ENCODE measurements at regions not wholly inside any gene's neighbourhood (a gene's known extent, or its start where the extent isn't known, plus 50 kb on each side); places are given as distances from the start of the nearest gene placed in this dataset.
A peak's percentile ranks its signal among the peaks of the same experiment; 100 is the strongest.

DNA sequence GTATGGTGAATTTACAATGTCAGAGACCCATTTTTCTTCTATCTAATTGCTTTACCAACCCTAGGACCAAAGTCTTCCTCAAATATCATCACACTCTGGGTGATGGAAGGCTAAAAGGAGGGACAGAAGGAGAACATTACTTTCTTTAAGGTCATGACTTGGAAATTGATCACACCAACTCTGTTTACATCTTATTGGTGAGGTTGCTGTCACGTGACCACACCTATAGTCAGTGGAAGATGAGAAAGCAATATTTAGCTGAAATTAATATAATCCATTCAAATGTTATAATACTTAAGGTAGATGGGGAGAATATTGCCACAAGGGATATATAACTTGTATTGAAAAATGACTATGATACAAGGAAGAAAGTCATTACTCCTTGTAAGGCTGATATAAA, 183.6 kb upstream of the SMIM30 start:
- POLR2A ChIA-PET = no interaction called here
- CTCF ChIA-PET = no interaction called here
- no peak for TF ChIP-seq L3MBTL2 (conservative IDR thresholded peaks at IDR 0.05)
- no peak for TF ChIP-seq SP1 (IDR thresholded peaks at IDR 0.05)
- no peak for TF ChIP-seq FOXA1 (IDR thresholded peaks at IDR 0.05)
- TF ChIP-seq SUZ12 (IDR thresholded peaks at IDR 0.05) = no peak
- no peak for TF ChIP-seq HDGF (IDR thresholded peaks at IDR 0.05; ENCODE audit: borderline replicate concordance)
- TF ChIP-seq, protein P1, sequence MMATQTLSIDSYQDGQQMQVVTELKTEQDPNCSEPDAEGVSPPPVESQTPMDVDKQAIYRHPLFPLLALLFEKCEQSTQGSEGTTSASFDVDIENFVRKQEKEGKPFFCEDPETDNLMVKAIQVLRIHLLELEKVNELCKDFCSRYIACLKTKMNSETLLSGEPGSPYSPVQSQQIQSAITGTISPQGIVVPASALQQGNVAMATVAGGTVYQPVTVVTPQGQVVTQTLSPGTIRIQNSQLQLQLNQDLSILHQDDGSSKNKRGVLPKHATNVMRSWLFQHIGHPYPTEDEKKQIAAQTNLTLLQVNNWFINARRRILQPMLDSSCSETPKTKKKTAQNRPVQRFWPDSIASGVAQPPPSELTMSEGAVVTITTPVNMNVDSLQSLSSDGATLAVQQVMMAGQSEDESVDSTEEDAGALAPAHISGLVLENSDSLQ (IDR thresholded peaks at IDR 0.05) = no peak
- no peak for TF ChIP-seq FOXK2 (IDR thresholded peaks at IDR 0.05)
- TF ChIP-seq BHLHE40 (IDR thresholded peaks at IDR 0.05; ENCODE audit: borderline replicate concordance) = no peak
- no peak for TF ChIP-seq NFRKB (IDR thresholded peaks at IDR 0.05)
- TF ChIP-seq CTBP1 (IDR thresholded peaks at IDR 0.05; ENCODE audit: borderline replicate concordance) = no peak
- no peak for TF ChIP-seq LEF1 (IDR thresholded peaks at IDR 0.05; ENCODE audit: borderline replicate concordance)
- TF ChIP-seq ZNF384 (IDR thresholded peaks at IDR 0.05) = no peak
- no peak for TF ChIP-seq ELF4 (IDR thresholded peaks at IDR 0.05)
- no peak for TF ChIP-seq ARNT (IDR thresholded peaks at IDR 0.05)
- no peak for TF ChIP-seq FOXM1 (IDR thresholded peaks at IDR 0.05; ENCODE audit: borderline replicate concordance)
- no peak for TF ChIP-seq TARDBP (IDR thresholded peaks at IDR 0.05)
- DNase-seq (ENCODE audit: extremely low spot score) = no peak

DNA sequence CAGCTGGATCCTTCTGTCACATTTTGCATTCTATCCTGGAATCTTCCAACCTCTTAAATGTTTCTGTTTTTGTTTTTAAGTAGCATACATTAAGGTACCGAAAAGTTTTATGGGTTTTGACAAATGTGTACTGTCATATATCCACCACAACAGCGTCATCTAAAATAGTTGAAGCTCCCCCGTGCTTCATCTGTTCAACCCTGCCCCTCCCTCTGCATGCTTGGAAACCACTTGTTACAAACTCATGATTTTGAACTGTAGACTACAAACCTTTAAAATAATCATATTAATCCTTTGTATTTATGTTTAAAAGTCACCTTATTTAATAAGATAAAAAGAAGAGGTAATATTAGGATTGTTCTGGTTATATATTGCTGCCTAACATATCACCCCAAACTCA, 182.8 kb upstream of the SMIM30 start:
- ChIA-PET POLR2A (no interaction called here), CTCF (no interaction called here)
- TF ChIP-seq, protein P1 (IDR thresholded peaks at IDR 0.05) = no peak
- TF ChIP-seq NFRKB (IDR thresholded peaks at IDR 0.05) = no peak
- no peak for TF ChIP-seq FOXM1 (IDR thresholded peaks at IDR 0.05; ENCODE audit: borderline replicate concordance)
- no peak for TF ChIP-seq FOXK2 (IDR thresholded peaks at IDR 0.05)
- DNase-seq (ENCODE audit: extremely low spot score) = no peak

DNA sequence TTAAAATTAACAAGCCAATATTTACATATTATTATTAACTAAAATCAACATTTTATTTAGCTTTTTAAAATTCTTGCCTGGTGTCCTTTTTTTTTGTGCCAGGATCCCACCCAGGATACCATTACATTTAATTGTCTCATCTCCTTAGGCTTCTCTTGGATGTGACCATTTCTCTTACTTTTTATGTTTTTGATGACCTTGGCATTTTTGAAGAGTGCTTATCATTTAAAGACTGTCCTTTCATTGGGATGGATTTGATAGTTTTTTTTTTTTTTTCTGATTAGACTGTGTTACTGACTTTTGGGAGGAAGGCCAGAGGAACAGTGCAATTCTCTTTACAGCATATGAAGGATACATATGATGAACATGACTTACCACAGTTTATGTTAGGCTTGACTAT, 181.4 kb upstream of the SMIM30 start:
- ChIA-PET CTCF (no interaction called here), POLR2A (no interaction called here)
- no peak for TF ChIP-seq ELF4 (IDR thresholded peaks at IDR 0.05)
- TF ChIP-seq FOXM1 (IDR thresholded peaks at IDR 0.05; ENCODE audit: borderline replicate concordance) = no peak
- TF ChIP-seq NFRKB (IDR thresholded peaks at IDR 0.05) = no peak
- no peak for TF ChIP-seq SUZ12 (IDR thresholded peaks at IDR 0.05)
- TF ChIP-seq BHLHE40 (IDR thresholded peaks at IDR 0.05; ENCODE audit: borderline replicate concordance) = no peak
- TF ChIP-seq LEF1 (IDR thresholded peaks at IDR 0.05; ENCODE audit: borderline replicate concordance) = no peak
- no peak for TF ChIP-seq FOXA1 (IDR thresholded peaks at IDR 0.05)
- no peak for DNase-seq (ENCODE audit: extremely low spot score)

DNA sequence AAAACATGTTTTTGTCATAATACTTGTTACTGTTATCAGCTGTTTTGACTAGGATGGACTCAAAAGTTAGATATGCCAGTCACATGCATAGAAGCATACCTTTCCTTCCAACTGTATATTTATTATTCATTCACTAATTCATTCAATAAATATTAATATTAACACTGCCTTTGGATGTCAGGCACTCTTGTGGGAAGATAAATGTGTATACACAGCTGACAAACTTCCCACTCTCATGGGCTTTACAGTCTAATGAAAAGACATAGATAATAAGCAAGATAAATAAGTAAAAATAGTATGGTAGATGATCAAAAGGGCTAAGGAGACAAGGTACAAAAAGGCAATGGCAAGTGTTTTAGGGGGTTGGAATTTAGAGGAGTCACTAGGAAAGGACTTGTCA, 180.1 kb upstream of the SMIM30 start:
- POLR2A ChIA-PET = no interaction called here
- CTCF ChIA-PET = no interaction called here
- TF ChIP-seq CTBP1 (IDR thresholded peaks at IDR 0.05; ENCODE audit: borderline replicate concordance) (no peak), ARNT (IDR thresholded peaks at IDR 0.05) (no peak), TARDBP (IDR thresholded peaks at IDR 0.05) (no peak), ZNF384 (IDR thresholded peaks at IDR 0.05) (no peak), SP1 (IDR thresholded peaks at IDR 0.05) (no peak), BHLHE40 (IDR thresholded peaks at IDR 0.05; ENCODE audit: borderline replicate concordance) (no peak), NFRKB (IDR thresholded peaks at IDR 0.05) (no peak), HDGF (IDR thresholded peaks at IDR 0.05; ENCODE audit: borderline replicate concordance) (no peak), SUZ12 (IDR thresholded peaks at IDR 0.05) (no peak), LEF1 (IDR thresholded peaks at IDR 0.05; ENCODE audit: borderline replicate concordance) (no peak)
- DNase-seq (ENCODE audit: extremely low spot score) = no peak

DNA sequence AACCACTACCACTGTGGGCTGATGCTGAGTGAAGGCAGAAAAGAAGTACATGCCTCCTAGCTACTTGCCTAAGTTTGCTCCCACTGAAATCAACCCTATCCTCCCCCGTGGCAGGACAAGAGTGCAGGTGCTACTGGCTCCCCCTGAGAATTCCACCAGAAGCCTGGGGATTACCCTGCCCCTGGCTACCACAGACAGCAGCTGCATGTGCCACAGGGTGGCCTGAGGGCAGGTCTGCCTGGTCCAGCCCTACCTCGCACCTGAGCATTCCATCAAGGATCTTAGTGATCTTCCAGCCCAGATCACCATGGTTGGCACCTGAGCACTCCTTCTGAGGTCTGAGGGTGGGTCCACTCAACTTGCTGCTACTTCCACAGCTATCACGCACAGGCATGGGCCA, 176.4 kb upstream of the SMIM30 start:
- ChIA-PET CTCF (no interaction called here), POLR2A (no interaction called here)
- no peak for DNase-seq (ENCODE audit: extremely low spot score)
- no peak for TF ChIP-seq BHLHE40 (IDR thresholded peaks at IDR 0.05; ENCODE audit: borderline replicate concordance)

DNA sequence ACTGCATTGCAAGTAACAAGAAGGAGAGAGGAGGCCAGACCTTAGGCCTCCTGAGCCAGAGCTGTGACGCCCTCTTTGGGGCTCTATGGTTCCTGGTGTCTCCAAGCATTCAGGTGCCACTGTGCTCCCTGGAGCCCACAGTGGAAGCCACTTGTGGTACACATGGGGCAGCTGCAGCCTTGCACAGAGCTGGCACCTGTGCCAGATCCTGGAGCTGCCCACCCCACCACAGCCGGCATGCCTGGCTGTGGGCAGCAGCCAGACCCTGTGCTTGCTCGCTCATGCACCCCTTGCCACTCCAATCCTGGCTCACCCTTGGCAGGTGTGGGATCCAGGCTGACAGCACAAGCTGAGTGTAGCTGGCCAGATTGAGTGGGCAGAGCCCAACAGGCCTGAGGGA, 173.8 kb upstream of the SMIM30 start:
- ChIA-PET CTCF (no interaction called here), POLR2A (no interaction called here)
- no peak for DNase-seq (ENCODE audit: extremely low spot score)

DNA sequence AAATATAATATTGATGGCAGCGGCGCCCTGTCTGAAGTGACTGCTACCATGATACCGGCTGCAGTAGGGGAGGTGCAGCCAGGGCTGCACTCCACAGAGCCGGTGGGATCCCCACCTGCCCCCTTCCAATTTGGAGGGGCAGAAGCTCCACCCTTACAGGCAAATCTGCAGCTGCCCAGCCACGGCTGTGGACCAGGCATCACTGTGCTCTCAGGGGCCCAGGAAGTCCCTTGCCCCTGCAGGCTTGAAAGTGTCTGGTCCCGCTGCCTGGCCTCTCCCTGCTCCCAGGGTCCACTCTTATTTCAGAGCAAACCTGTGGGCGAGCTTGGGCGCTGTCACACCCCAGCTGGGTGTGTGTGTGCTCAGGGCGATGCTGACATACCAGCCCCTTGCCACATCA, 172.7 kb upstream of the SMIM30 start:
- ChIA-PET POLR2A (no interaction called here), CTCF (no interaction called here)
- TF ChIP-seq HDGF (IDR thresholded peaks at IDR 0.05; ENCODE audit: borderline replicate concordance) (no peak), ELF4 (IDR thresholded peaks at IDR 0.05) (no peak), ZNF384 (IDR thresholded peaks at IDR 0.05) (no peak), FOXK2 (IDR thresholded peaks at IDR 0.05) (no peak)
- no peak for DNase-seq (ENCODE audit: extremely low spot score)

More for the DNA sequence above, 173.8 kb upstream of the SMIM30 start:
- TF ChIP-seq FOXK2 (IDR thresholded peaks at IDR 0.05) (no peak), TARDBP (IDR thresholded peaks at IDR 0.05) (no peak), SUZ12 (IDR thresholded peaks at IDR 0.05) (no peak), L3MBTL2 (conservative IDR thresholded peaks at IDR 0.05) (no peak), FOXA1 (IDR thresholded peaks at IDR 0.05) (no peak)

DNA sequence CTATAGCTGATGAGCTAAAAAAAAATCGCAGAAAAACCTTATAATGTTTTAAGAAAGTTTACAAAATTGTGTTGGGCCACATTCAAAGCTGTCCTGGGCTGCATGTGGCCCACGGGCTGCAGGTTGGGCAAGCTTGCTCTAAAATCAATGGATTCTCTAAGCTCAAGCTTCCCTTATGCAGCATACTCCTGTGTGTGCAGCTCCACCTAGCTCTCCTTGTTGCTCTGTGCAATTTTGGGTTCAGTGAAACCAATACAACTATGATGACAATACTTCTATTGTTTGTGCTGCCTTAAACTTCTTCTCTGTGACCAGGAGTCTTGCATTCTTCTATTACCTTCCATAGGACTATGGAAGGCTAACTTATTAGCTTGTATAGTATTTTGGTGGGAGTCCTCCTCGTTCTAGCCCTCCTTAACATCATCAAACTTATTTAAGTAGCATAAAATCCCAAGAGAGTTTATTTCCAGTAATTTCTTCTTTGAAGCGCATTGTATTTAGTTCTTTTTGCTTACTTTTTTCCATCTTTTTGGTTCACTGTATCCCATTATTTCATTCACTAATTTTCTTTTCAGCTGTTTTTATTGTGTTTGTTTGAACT, 170.9 kb upstream of the SMIM30 start:
- ChIA-PET CTCF (interaction anchor here (1.2 kb wide), 1 partner anchor 129 kb away, joined by 4 read pairs; no protein-coding TSS in a partner anchor), POLR2A (no interaction called here)
- DNase-seq (ENCODE audit: extremely low spot score) = peak; percentile 13
- TF ChIP-seq SP1 (IDR thresholded peaks at IDR 0.05) = no peak
- no peak for TF ChIP-seq ZNF384 (IDR thresholded peaks at IDR 0.05)
- no peak for TF ChIP-seq CTBP1 (IDR thresholded peaks at IDR 0.05; ENCODE audit: borderline replicate concordance)

All from HEK293T (cell line).